Epithelial cell of esophagus (primary cell): ENCODE measurements at regions not wholly inside any gene's neighbourhood (a gene's known extent, or its start where the extent isn't known, plus 50 kb on each side); places are given as distances from the start of the nearest gene placed in this dataset.

ENCODE experiments used
- DNase-seq: peaks from one replicate; pipeline ENCODE4 v3.0.0; 2010; ENCODE audit warnings: low read depth
- H3K4me3 ChIP-seq: 2 replicates; pipeline ENCODE4 v1.5.1; 2011; ENCODE audit warnings: mild to moderate bottlenecking, low read length, control low read depth
- CTCF ChIP-seq: IDR thresholded peaks from 2 replicates; pipeline ENCODE4 v1.5.1; 2011; ENCODE audit warnings: low read depth, mild to moderate bottlenecking, low read length, control low read depth, inconsistent platforms; ENCODE audit not compliant: insufficient read depth; ENCODE audit errors: missing control alignments

GRCh38 chr12:131458048-131458374, 252.9 kb upstream of the SFSWAP start:
- no peak overlapping the region for H3K4me3 ChIP-seq
- no peak for TF ChIP-seq CTCF
- no peak for DNase-seq

GRCh38 chr12:131458931-131459772, 251.7 kb upstream of the SFSWAP start:
- no peak overlapping the region for H3K4me3 ChIP-seq
- TF ChIP-seq CTCF = no peak
- no peak for DNase-seq

- DNase-seq = no peak
- TF ChIP-seq CTCF = no peak
These were observed 251.0 kb upstream of the SFSWAP start for GRCh38 chr12:131459773-131460365.

GRCh38 chr12:131460520-131460919, 250.4 kb upstream of the SFSWAP start:
- no peak overlapping the region for H3K4me3 ChIP-seq
- no peak for TF ChIP-seq CTCF
- no peak for DNase-seq

More at GRCh38 chr12:131459773-131460365, 251.0 kb upstream of the SFSWAP start:
- no peak overlapping the region for H3K4me3 ChIP-seq

- no peak for TF ChIP-seq CTCF
- no peak for DNase-seq
- no peak overlapping the region for H3K4me3 ChIP-seq
These were observed 249.8 kb upstream of the SFSWAP start for GRCh38 chr12:131461096-131461495.

- TF ChIP-seq CTCF = no peak
- DNase-seq = no peak
- no peak overlapping the region for H3K4me3 ChIP-seq
These were observed 247.7 kb upstream of the SFSWAP start for GRCh38 chr12:131463174-131463573.
